IMR-90 (cell line): ENCODE measurements at regions not wholly inside any gene's neighbourhood (a gene's known extent, or its start where the extent isn't known, plus 50 kb on each side); places are given as distances from the start of the nearest gene placed in this dataset.

Source experiments
- CEBPB ChIP-seq: IDR thresholded peaks from 2 replicates; pipeline ENCODE4 v1.6.1; 2012; ENCODE audit warnings: low read depth, low read length, improper control_type of control experiment
- CHD1 ChIP-seq: IDR thresholded peaks from 2 replicates; pipeline ENCODE4 v1.6.1; 2012; ENCODE audit warnings: low read depth, low read length, improper control_type of control experiment
- CTCF ChIP-seq: conservative IDR thresholded peaks from 2 replicates; pipeline ENCODE4 v1.5.1; 2012; ENCODE audit warnings: mild to moderate bottlenecking, low read depth, low read length, improper control_type of control experiment
- MAZ ChIP-seq: IDR thresholded peaks from 2 replicates; pipeline ENCODE4 v1.6.1; 2012; ENCODE audit warnings: low read depth, mild to moderate bottlenecking, low read length, improper control_type of control experiment, moderate library complexity, borderline replicate concordance
- POLR2A ChIP-seq: IDR thresholded peaks from 2 replicates; pipeline ENCODE4 v1.6.1; 2012; ENCODE audit warnings: mild to moderate bottlenecking, low read depth, low read length
- RAD21 ChIP-seq: IDR thresholded peaks from 2 replicates; pipeline ENCODE4 v1.6.1; 2012; ENCODE audit warnings: low read length, improper control_type of control experiment
- RFX5 ChIP-seq: IDR thresholded peaks from 2 replicates; pipeline ENCODE4 v1.8.0; 2012; ENCODE audit warnings: low read depth, mild to moderate bottlenecking, low read length, moderate library complexity
- USF2 ChIP-seq: fragments of 150-350 bp; IDR thresholded peaks from 2 replicates; pipeline ENCODE4 v1.6.1; 2017; ENCODE audit warnings: mild to moderate bottlenecking, antibody characterized with exemption, low read length, low read depth

GRCh38 chr5:91742550-91742949 lies 359.4 kb upstream of the ARRDC3 start:
- TF ChIP-seq CTCF, result no peak
- TF ChIP-seq POLR2A, result no peak
- TF ChIP-seq RFX5, result no peak
- no peak for TF ChIP-seq USF2
- no peak for TF ChIP-seq RAD21
- no peak for TF ChIP-seq MAZ
- no peak for TF ChIP-seq CHD1
- TF ChIP-seq CEBPB, result no peak
